Stimulated activated naive CD8-positive, alpha-beta T cell treated with anti-CD3 and anti-CD28 coated beads, Interleukin-15, amount 100 ng/mL, for 72 hours (primary cell): ENCODE measurements at regions not wholly inside any gene's neighbourhood (a gene's known extent, or its start where the extent isn't known, plus 50 kb on each side); places are given as distances from the start of the nearest gene placed in this dataset.
"Not testable (repeated sequence)": the region's sequence is repeated elsewhere in the genome, so short reads cannot be mapped to it uniquely, and the experiment has no call there.

Source experiments
- ATAC-seq: fragments of 150-1000 bp; cut with Tn5 transposase; 2 replicates; pipeline ENCODE4 v1.10.0; 2021; ENCODE audit warnings: mild to moderate bottlenecking, moderate library complexity
- DNase-seq, 2 donors: peaks; one replicate each; pipeline ENCODE4 v3.0.0; 2021 to 2022
- H3K27ac Mint-ChIP-seq, 2 donors: one replicate each; pipeline ENCODE4 v1.8.0; 2022; ENCODE audit warnings: mild to moderate bottlenecking in 2 of 2, mixed read lengths in 2 of 2, moderate library complexity in 2 of 2
- H3K27me3 Mint-ChIP-seq: one replicate; pipeline ENCODE4 v1.8.0; 2022; ENCODE audit warnings: mixed read lengths
- H3K4me1 Mint-ChIP-seq: one replicate; pipeline ENCODE4 v1.8.0; 2022; ENCODE audit warnings: mild to moderate bottlenecking, mixed read lengths
- H3K4me3 Mint-ChIP-seq, 2 donors: one replicate each; pipeline ENCODE4 v1.8.0; 2022; ENCODE audit warnings: mild to moderate bottlenecking in 2 of 2, mixed read lengths in 2 of 2, moderate library complexity in 1 of 2
- H3K9me3 Mint-ChIP-seq, 2 donors: one replicate each; pipeline ENCODE4 v1.8.0; 2022; ENCODE audit warnings: mixed read lengths in 2 of 2

DNA sequence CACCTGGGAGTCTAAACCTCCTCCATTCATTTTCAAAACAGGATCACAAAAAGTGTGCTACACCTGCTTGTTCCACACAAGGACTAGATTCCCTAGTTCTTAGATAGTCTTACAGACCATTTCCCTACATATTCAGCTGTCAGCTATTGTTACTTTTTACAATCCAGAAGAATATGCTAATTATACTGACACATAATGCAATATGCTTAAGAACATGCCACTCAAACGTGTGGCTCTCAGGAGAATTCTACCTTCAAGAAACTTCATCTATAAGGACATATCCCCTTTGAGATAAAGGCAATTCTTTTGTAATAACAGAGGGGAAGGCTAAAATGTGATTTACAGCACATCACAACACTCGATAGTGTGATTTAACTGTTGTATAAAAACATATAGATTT lies 456.1 kb upstream of the ARRDC3 start:
- Mint-ChIP-seq H3K27ac (no peak overlapping the region), H3K27me3 (no peaks in the 10 kb centered on the region), H3K4me1 (no peaks in the 10 kb centered on the region), H3K9me3 (no peaks in the 10 kb centered on the region), H3K4me3 (no peak overlapping the region)
- DNase-seq (no peak), ATAC-seq (no peak)

DNA sequence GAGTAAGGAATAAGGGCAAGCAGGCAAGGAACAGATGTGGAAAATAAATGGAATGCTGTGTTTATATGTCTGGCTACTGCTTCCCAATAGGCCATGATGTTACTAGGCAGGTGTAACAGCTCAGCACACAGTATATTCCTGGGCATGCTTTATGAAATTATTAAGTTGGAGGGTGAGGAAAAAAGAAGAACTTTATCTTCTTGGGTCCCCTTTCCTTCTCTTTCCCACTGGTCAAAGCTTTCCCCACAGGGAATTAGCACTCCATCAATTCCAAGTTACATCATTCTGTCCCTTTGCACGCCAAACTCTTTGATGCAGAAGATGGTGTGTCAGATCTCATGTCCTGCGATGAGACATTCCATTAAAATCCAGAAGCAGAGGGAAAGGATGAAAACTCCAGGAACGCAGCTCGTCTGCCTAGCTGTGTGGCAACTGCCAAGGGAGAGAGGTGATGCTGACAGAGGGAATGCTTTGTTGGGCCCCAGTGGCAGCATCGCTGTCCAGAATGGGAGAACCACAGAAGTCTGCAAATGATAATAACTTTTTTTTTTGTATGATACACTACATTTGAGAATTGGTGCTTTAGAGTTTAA lies 447.3 kb upstream of the ARRDC3 start:
- Mint-ChIP-seq H3K27ac (no peak overlapping the region), H3K27me3 (no peaks in the 10 kb centered on the region), H3K4me3 (no peak overlapping the region), H3K9me3 (no peaks in the 10 kb centered on the region), H3K4me1 (no peaks in the 10 kb centered on the region)
- ATAC-seq: no peak
- no peak for DNase-seq

DNA sequence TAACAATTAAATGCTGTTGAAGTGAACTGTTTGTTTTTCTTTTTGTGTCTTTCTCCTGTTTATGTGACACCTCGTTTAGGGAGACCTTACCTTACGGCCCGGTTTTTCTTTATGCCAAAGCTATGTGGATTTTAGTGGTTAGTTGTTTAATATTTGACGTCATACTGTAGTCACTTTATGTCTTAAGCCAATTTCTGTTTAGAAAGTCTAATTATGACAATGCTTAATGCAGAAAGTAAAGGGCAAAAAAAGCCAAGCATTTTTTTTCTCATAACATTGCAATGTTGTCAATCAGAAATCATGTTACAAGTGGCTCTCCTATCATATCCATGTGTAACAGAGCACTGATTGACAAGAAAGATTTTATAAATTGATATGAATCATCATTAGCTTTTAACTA lies 442.5 kb upstream of the ARRDC3 start:
- Mint-ChIP-seq H3K4me1 (no peaks in the 10 kb centered on the region), H3K4me3 (no peak overlapping the region), H3K27me3 (no peaks in the 10 kb centered on the region), H3K27ac (no peak overlapping the region), H3K9me3 (no peaks in the 10 kb centered on the region)
- DNase-seq (no peak), ATAC-seq (no peak)

DNA sequence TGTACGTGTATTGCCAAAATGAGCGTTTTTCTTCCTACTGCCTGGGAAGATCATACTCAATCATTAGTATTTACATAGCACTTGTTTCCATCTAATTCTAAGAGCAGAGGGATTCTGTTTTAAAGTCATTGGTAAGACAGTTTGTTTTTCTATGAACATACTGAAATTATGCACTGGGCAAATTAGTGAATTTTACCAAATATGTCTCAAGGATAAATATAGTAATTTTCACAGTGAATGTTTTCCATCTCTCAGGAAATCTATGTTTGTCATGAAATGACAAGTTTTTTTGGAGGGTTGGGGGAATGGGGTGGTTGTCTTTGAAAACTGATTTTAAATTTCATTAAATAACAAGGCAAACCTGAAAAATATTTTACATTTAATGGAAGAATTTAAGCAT lies 441.3 kb upstream of the ARRDC3 start:
- no peaks in the 10 kb centered on the region for H3K27me3 Mint-ChIP-seq
- H3K27ac Mint-ChIP-seq: no peak overlapping the region
- peaks cover 0 to 7% of the 10 kb centered on the region in 2 donors for H3K9me3 Mint-ChIP-seq
- no peaks in the 10 kb centered on the region for H3K4me1 Mint-ChIP-seq
- no peak overlapping the region for H3K4me3 Mint-ChIP-seq
- DNase-seq (no peak), ATAC-seq (no peak)

DNA sequence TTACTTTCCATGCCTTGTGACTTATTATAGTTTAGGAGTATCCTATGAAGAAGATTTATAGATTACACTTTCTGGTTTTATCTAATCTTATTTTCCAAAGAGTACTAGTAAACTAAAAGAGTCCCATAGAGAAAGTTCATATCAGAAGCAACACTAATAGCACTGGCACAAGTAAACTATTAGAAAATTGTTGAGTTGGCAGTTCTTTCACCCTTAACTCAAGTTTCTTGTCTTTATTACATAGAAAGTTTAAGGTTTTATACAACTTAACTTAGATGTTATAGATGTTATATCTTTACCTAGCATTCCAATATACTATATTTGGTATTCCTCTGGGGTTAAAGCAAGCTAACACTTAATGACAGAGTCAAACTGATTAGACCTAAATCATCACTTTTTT lies 437.8 kb upstream of the ARRDC3 start:
- DNase-seq (no peak), ATAC-seq (no peak)
- H3K27me3 Mint-ChIP-seq: no peaks in the 10 kb centered on the region
- no peak overlapping the region for H3K4me3 Mint-ChIP-seq
- no peak overlapping the region for H3K27ac Mint-ChIP-seq
- peaks cover 0 to 7% of the 10 kb centered on the region in 2 donors for H3K9me3 Mint-ChIP-seq
- H3K4me1 Mint-ChIP-seq: no peaks in the 10 kb centered on the region

GRCh38 chr5:91816681-91817080 lies 433.6 kb upstream of the ARRDC3 start:
- Mint-ChIP-seq H3K27me3 (no peaks in the 10 kb centered on the region), H3K9me3 (peaks cover 0 to 7% of the 10 kb centered on the region in 2 donors), H3K4me1 (no peaks in the 10 kb centered on the region), H3K27ac (no peak overlapping the region), H3K4me3 (no peak overlapping the region)
- ATAC-seq (no peak), DNase-seq (no peak)

DNA sequence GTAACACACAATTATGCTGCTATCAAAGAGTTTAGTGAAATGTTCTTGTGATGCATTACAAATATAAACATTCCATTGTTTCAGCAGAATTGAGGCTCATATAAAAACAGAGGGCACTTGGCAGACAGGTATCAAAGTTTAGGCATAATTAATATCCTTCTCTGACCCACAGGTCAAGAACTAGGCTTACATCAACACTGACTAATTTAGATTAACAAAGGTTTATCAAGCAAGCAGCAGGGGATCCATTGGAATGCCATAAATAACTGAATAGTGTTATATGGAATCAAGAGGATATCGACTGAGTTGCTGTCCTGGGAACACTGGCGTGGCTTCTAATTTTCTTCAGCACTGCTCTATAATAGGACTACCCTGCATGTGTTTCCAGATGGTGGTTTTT lies 414.5 kb upstream of the ARRDC3 start:
- DNase-seq (no peak), ATAC-seq (no peak)
- H3K27me3 Mint-ChIP-seq: no peaks in the 10 kb centered on the region
- H3K4me3 Mint-ChIP-seq: no peak overlapping the region
- H3K9me3 Mint-ChIP-seq: peaks cover 9 to 15% of the 10 kb centered on the region in 2 donors
- no peaks in the 10 kb centered on the region for H3K4me1 Mint-ChIP-seq
- no peak overlapping the region for H3K27ac Mint-ChIP-seq

- no peaks in the 10 kb centered on the region for H3K4me1 Mint-ChIP-seq
- no peaks in the 10 kb centered on the region for H3K9me3 Mint-ChIP-seq
- no peak for ATAC-seq
- no peak overlapping the region for H3K27ac Mint-ChIP-seq
- DNase-seq: no peak
- H3K4me3 Mint-ChIP-seq: no peak overlapping the region
- H3K27me3 Mint-ChIP-seq: no peaks in the 10 kb centered on the region
Measured at GRCh38 chr5:91794856-91795548, 411.9 kb upstream of the ARRDC3 start.

DNA sequence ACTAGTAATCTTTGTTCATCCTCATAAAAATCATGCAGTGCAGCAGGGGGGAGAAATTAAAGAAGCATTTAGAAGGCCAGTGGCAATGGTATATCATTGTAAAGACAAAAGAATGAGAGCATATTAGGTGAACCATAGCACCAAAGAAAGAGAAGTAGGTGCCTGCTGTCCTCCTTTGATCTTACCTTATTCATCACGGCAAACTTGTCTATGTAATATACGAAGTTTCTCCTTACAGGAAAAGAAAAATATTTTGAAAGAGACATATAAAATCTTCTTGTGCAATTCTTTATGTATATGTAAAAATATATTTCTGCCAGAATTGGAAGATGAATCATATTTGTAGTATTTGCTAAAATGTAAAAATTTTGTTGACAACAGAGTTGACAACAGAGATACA lies 411.3 kb upstream of the ARRDC3 start:
- DNase-seq (no peak), ATAC-seq (no peak)
- no peak overlapping the region for H3K27ac Mint-ChIP-seq
- H3K4me1 Mint-ChIP-seq: no peaks in the 10 kb centered on the region
- no peak overlapping the region for H3K4me3 Mint-ChIP-seq
- H3K27me3 Mint-ChIP-seq: no peaks in the 10 kb centered on the region
- no peaks in the 10 kb centered on the region for H3K9me3 Mint-ChIP-seq

DNA sequence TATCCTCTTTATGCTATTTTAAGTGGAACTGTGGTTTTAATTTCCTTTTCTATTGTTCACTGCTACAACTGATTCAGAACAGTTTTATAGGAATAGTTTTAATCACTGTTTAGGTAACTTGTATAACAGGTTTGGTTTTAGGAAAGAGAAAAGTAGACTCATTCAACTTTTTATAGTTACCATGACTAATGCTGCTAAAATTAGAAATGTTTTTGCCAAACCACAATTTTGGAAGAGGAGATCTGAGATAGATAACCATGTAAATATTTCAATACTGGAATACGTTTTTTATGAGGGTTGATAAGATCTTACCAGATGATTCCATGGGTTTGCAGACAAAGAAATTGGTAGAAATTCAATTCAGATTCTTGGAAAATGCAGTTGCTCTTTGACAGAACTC lies 404.6 kb upstream of the ARRDC3 start:
- Mint-ChIP-seq H3K27me3 (no peaks in the 10 kb centered on the region), H3K4me3 (no peak overlapping the region), H3K27ac (no peak overlapping the region), H3K9me3 (no peaks in the 10 kb centered on the region), H3K4me1 (no peaks in the 10 kb centered on the region)
- ATAC-seq (no peak), DNase-seq (no peak)

DNA sequence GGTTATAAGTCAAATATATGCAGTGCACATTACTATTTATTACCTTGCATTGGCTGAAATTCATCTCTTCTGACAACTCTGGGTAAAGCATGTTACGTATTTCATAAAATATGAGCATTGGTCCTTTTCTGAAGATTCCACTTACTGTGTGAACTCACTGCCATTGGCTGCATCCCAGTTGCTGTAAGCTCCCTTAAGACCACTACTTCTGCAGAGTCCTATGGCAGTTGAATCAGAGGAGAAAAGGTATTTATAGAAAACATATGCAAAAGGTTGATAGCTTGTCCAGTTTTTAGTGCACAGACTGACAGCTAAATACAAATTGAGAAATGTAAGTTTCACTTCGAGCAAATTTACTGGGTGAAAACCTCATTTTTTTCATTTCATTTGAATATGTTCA lies 394.6 kb upstream of the ARRDC3 start:
- no peak overlapping the region for H3K27ac Mint-ChIP-seq
- H3K9me3 Mint-ChIP-seq: no peaks in the 10 kb centered on the region
- no peaks in the 10 kb centered on the region for H3K4me1 Mint-ChIP-seq
- ATAC-seq (no peak), DNase-seq (no peak)
- H3K4me3 Mint-ChIP-seq: no peak overlapping the region
- no peaks in the 10 kb centered on the region for H3K27me3 Mint-ChIP-seq

- Mint-ChIP-seq H3K4me1 (no peaks in the 10 kb centered on the region), H3K27ac (no peak overlapping the region), H3K27me3 (no peaks in the 10 kb centered on the region), H3K4me3 (no peak overlapping the region), H3K9me3 (no peaks in the 10 kb centered on the region)
- no peak for DNase-seq
- ATAC-seq: no peak
Measured at GRCh38 chr5:91776249-91776648, 393.1 kb upstream of the ARRDC3 start.

GRCh38 chr5:91770400-91770799 lies 387.3 kb upstream of the ARRDC3 start:
- Mint-ChIP-seq H3K9me3 (no peaks in the 10 kb centered on the region), H3K27me3 (no peaks in the 10 kb centered on the region), H3K27ac (no peak overlapping the region), H3K4me3 (no peak overlapping the region), H3K4me1 (no peaks in the 10 kb centered on the region)
- no peak for ATAC-seq
- no peak for DNase-seq

- DNase-seq, H3K27ac Mint-ChIP-seq, ATAC-seq, H3K4me1 Mint-ChIP-seq, H3K9me3 Mint-ChIP-seq, H3K4me3 Mint-ChIP-seq, H3K27me3 Mint-ChIP-seq: not testable (repeated sequence)
Measured at GRCh38 chr5:91757383-91757782, 374.3 kb upstream of the ARRDC3 start.

DNA sequence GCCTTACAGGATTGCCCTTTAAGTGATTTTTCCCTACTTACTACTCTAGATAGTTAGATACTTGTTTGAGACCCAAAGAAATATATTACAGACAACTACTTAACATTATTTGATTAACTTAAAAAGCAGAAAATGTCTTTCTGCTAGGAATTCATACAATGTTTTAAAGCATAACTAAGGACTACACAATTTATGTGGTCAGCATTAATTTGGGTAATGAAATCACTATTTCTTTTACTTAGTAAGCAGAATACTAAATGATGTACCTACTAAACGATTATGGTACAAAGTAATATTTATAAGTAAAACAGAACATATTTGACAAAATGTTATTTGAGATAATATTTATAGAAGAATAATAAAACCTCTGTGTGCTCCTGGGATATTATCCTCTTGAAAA lies 371.9 kb upstream of the ARRDC3 start:
- Mint-ChIP-seq H3K27ac (no peak overlapping the region), H3K4me1 (no peaks in the 10 kb centered on the region), H3K9me3 (peaks cover 1 to 8% of the 10 kb centered on the region in 2 donors), H3K27me3 (no peaks in the 10 kb centered on the region), H3K4me3 (no peak overlapping the region)
- DNase-seq (no peak), ATAC-seq (no peak)

- not testable (repeated sequence) for H3K27ac Mint-ChIP-seq, H3K9me3 Mint-ChIP-seq, H3K4me1 Mint-ChIP-seq, ATAC-seq, DNase-seq, H3K27me3 Mint-ChIP-seq, H3K4me3 Mint-ChIP-seq
Measured at GRCh38 chr5:91744470-91744869, 361.4 kb upstream of the ARRDC3 start.

DNA sequence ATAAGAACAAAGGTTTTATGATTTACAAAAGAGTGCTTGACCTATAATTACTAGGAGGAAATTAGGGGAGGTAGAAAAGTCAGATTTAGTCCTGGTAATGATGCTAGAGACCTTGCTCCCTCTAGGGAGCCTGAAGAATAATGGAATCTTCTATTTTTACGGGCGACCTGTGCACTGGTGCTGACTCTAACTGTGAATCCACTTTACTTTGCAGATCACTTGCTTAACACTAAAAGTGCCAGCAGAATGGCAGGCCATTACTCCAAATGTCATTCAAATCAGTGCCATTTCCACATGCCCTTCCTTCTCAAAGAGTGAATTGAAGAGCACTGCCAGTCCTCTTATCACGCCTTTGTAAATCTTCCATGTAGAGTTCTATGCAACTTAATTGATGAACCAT lies 359.4 kb upstream of the ARRDC3 start:
- no peak overlapping the region for H3K4me3 Mint-ChIP-seq
- ATAC-seq: no peak

More for the DNA sequence above, 359.4 kb upstream of the ARRDC3 start:
- peaks cover 0 to 8% of the 10 kb centered on the region in 2 donors for H3K9me3 Mint-ChIP-seq
- no peak overlapping the region for H3K27ac Mint-ChIP-seq
- no peak for DNase-seq
- no peaks in the 10 kb centered on the region for H3K27me3 Mint-ChIP-seq
- no peaks in the 10 kb centered on the region for H3K4me1 Mint-ChIP-seq
